ENCODE measurements at regions not wholly inside any gene's neighbourhood (a gene's known extent, or its start where the extent isn't known, plus 50 kb on each side); places are given as distances from the start of the nearest gene placed in this dataset.

DNA sequence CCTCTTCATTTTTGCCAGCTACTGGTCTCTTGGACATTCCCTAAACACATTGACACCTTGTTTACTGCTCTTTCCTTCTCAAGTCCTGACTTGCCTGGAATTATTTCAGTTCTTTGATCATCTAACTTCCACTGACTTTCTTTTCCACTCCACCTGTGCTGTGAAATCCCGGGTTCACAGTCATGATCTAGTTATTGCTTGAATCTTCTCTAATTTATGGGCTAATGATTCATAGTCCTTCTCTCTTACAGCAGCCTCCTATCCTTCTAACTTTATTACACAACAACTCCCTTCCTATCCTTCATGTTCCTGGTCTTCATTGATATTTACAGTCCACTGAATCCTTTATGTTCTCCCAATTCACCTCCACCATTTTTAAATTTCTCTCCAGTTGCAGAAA, 260.1 kb downstream of the C12orf75 start:
- TF ChIP-seq RAD21 (IDR thresholded peaks at IDR 0.05; ENCODE audit: low read depth) = no peak
- TF ChIP-seq, protein P1, sequence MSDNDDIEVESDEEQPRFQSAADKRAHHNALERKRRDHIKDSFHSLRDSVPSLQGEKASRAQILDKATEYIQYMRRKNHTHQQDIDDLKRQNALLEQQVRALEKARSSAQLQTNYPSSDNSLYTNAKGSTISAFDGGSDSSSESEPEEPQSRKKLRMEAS (IDR thresholded peaks at IDR 0.05) = no peak
- no peak for TF ChIP-seq EP300 (IDR thresholded peaks at IDR 0.05; ENCODE audit: borderline replicate concordance)
- TF ChIP-seq, protein P2, sequence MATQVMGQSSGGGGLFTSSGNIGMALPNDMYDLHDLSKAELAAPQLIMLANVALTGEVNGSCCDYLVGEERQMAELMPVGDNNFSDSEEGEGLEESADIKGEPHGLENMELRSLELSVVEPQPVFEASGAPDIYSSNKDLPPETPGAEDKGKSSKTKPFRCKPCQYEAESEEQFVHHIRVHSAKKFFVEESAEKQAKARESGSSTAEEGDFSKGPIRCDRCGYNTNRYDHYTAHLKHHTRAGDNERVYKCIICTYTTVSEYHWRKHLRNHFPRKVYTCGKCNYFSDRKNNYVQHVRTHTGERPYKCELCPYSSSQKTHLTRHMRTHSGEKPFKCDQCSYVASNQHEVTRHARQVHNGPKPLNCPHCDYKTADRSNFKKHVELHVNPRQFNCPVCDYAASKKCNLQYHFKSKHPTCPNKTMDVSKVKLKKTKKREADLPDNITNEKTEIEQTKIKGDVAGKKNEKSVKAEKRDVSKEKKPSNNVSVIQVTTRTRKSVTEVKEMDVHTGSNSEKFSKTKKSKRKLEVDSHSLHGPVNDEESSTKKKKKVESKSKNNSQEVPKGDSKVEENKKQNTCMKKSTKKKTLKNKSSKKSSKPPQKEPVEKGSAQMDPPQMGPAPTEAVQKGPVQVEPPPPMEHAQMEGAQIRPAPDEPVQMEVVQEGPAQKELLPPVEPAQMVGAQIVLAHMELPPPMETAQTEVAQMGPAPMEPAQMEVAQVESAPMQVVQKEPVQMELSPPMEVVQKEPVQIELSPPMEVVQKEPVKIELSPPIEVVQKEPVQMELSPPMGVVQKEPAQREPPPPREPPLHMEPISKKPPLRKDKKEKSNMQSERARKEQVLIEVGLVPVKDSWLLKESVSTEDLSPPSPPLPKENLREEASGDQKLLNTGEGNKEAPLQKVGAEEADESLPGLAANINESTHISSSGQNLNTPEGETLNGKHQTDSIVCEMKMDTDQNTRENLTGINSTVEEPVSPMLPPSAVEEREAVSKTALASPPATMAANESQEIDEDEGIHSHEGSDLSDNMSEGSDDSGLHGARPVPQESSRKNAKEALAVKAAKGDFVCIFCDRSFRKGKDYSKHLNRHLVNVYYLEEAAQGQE (IDR thresholded peaks at IDR 0.05; ENCODE audit: low read depth) = no peak
